ENCODE measurements at regions not wholly inside any gene's neighbourhood (a gene's known extent, or its start where the extent isn't known, plus 50 kb on each side); places are given as distances from the start of the nearest gene placed in this dataset.

DNA sequence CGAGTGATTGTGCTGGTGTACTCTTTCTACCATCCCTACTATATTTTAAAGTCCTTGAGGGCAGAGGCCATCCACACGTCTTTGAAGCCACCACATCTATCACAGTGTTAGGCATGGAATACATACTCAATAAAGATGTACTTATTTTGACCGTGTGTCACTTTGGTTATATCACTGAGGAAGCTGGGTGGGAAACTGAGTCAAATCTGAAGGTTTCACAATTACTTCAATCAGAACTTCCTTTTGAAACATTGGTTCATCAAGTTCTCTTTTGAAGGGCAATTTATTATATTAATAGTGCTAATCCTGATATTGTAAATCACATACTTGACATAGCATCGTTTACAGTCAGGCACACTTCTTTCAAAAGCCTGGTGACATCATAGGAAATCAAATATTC lies 53.3 kb upstream of the ATP1B1 start:
- no peak for DNase-seq (ENCODE audit: low spot score)

Measured in A172 (cell line).